B cell (primary cell): ENCODE measurements at regions not wholly inside any gene's neighbourhood (a gene's known extent, or its start where the extent isn't known, plus 50 kb on each side); places are given as distances from the start of the nearest gene placed in this dataset.

Source experiments
- ATAC-seq: fragments of 200-7000 bp; cut with Tn5 transposase; one replicate; pipeline ENCODE4 v1.10.0; 2021; ENCODE audit warnings: low read depth, mild to moderate bottlenecking, moderate number of reproducible peaks, moderate library complexity
- CTCF ChIA-PET: fragments of 350-600 bp; sonication (Branson Sonifier 250); formaldehyde crosslinking; loops from one replicate; lab custom pipeline; 2021; ENCODE audit warnings: antibody characterized with exemption, inconsistent platforms; lab: Charles Lee
- POLR2A ChIA-PET: fragments of 350-600 bp; sonication (Branson Sonifier 250); formaldehyde crosslinking; loops from one replicate; lab custom pipeline; 2021; ENCODE audit warnings: antibody characterized with exemption; lab: Charles Lee
- DNase-seq: peaks from one replicate; pipeline ENCODE4 v3.0.0; 2013
- H2AFZ ChIP-seq: 2 replicates; pipeline ENCODE4 v1.6.1; 2012; ENCODE audit warnings: mild to moderate bottlenecking, low read depth, low read length; ENCODE audit not compliant: insufficient read depth, poor library complexity, severe bottlenecking
- H3K27ac ChIP-seq, 2 donors: 1 replicate in 1 of 2; 2 replicates in 1 of 2; pipeline ENCODE4 v1.5.1; 2012 to 2013; ENCODE audit warnings: low read length in 2 of 2, mild to moderate bottlenecking in 2 of 2, moderate library complexity in 1 of 2
- H3K27me3 ChIP-seq, 4 experiments: fragments of 200-600 bp in 1 of 4; sonication (generic) in 1 of 4; replicated peaks in 1 of 4; 1 replicate in 2 of 4; 2 replicates in 2 of 4; pipeline versions ENCODE4 v1.6.1 to v1.7.0; 2013 to 2016; ENCODE audit warnings: low read length in 3 of 4, mild to moderate bottlenecking in 2 of 4, mixed read lengths in 1 of 4, moderate library complexity in 1 of 4; ENCODE audit not compliant: insufficient read depth in 4 of 4, control insufficient read depth in 3 of 4; ENCODE audit errors: control extremely low read depth in 1 of 4
- H3K36me3 ChIP-seq, 2 experiments: replicated peaks in 1 of 2; 1 replicate in 1 of 2; 2 replicates in 1 of 2; pipeline versions ENCODE4 v1.6.1 to v1.7.1; 2013; ENCODE audit warnings: low read length in 1 of 2; ENCODE audit not compliant: insufficient read depth in 2 of 2, control insufficient read depth in 1 of 2; ENCODE audit errors: control extremely low read depth in 1 of 2, extremely low read depth in 1 of 2
- H3K4me1 ChIP-seq, 2 donors: fragments of 200-600 bp in 1 of 2; sonication (generic) in 1 of 2; 1 replicate in 1 of 2; 2 replicates in 1 of 2; pipeline versions ENCODE4 v1.5.1 to v1.6.1; 2013 to 2017; ENCODE audit warnings: low read length in 2 of 2; ENCODE audit not compliant: control insufficient read depth in 2 of 2, insufficient read depth in 2 of 2
- H3K4me2 ChIP-seq: replicated peaks from 2 replicates; pipeline ENCODE3; 2012; ENCODE audit warnings: mild to moderate bottlenecking, low read depth, low read length; ENCODE audit not compliant: poor library complexity, severe bottlenecking
- H3K4me3 ChIP-seq, 5 experiments: fragments of 200-600 bp in 1 of 5; sonication (generic) in 1 of 5; 1 replicate in 3 of 5; 2 replicates in 2 of 5; pipeline versions ENCODE4 v1.5.1 to v1.7.0; 2011 to 2016; ENCODE audit warnings: low read length in 4 of 5, mild to moderate bottlenecking in 4 of 5, low read depth in 2 of 5, control low read depth in 1 of 5, moderate library complexity in 1 of 5; ENCODE audit not compliant: insufficient read depth in 1 of 5; ENCODE audit errors: control extremely low read depth in 1 of 5, extremely low read depth in 1 of 5
- H3K79me2 ChIP-seq: fragments of 200-600 bp; sonication (generic); one replicate; pipeline ENCODE4 v1.6.0; 2016; ENCODE audit warnings: low read length; ENCODE audit not compliant: control insufficient read depth, insufficient read depth
- H3K9ac ChIP-seq: fragments of 200-600 bp; sonication (generic); 2 replicates; pipeline ENCODE4 v1.6.1; 2017; ENCODE audit warnings: mild to moderate bottlenecking, low read length, moderate library complexity
- H3K9me3 ChIP-seq, 3 donors: one replicate each; pipeline versions ENCODE4 v1.6.1 to v1.7.1; 2013; ENCODE audit warnings: low read length in 2 of 3; ENCODE audit not compliant: control insufficient read depth in 2 of 3, insufficient read depth in 1 of 3; ENCODE audit errors: control extremely low read depth in 1 of 3
- H4K20me1 ChIP-seq: 2 replicates; pipeline ENCODE4 v1.6.0; 2012; ENCODE audit warnings: mild to moderate bottlenecking, low read length; ENCODE audit not compliant: insufficient read depth, control insufficient read depth, poor library complexity, severe bottlenecking
- H3K27ac Mint-ChIP-seq: one replicate; pipeline ENCODE4 v1.8.0; 2021; ENCODE audit warnings: mixed read lengths
- H3K27me3 Mint-ChIP-seq: one replicate; pipeline ENCODE4 v1.8.0; 2021; ENCODE audit warnings: mixed read lengths
- H3K4me1 Mint-ChIP-seq: one replicate; pipeline ENCODE4 v1.8.0; 2021; ENCODE audit warnings: mixed read lengths
- H3K4me3 Mint-ChIP-seq: one replicate; pipeline ENCODE4 v1.8.0; 2021; ENCODE audit warnings: mixed read lengths
- H3K9me3 Mint-ChIP-seq: one replicate; pipeline ENCODE4 v1.8.0; 2022; ENCODE audit warnings: mixed read lengths; ENCODE audit not compliant: insufficient read depth
- CTCF ChIP-seq: fragments of 200-600 bp; IDR thresholded peaks from one replicate; pipeline ENCODE4 v1.8.0; 2022; ENCODE audit warnings: antibody characterized with exemption, mild to moderate bottlenecking
- EZH2 ChIP-seq: IDR thresholded peaks from 2 replicates; pipeline ENCODE4 v1.6.1; 2012; ENCODE audit warnings: borderline replicate concordance, low read depth, mild to moderate bottlenecking, moderate library complexity, low read length; ENCODE audit not compliant: insufficient read depth, poor library complexity, severe bottlenecking
- WGBS: methylation state at CpG from one replicate; pipeline ENCODE4 v1.1.5; 2013; ENCODE audit warnings: missing lambda C conversion rate; ENCODE audit not compliant: insufficient coverage; 5-methylcytosine and 5-hydroxymethylcytosine counted together
- intact Hi-C: fragments of 100-400 bp; cut with micrococcal nuclease; formaldehyde crosslinking; loops from one replicate; pipeline ENCODE4 v1.10.0; 2022

- H3K36me3 ChIP-seq: no peaks in the 10 kb centered on the region
- Mint-ChIP-seq H3K4me1 (no peaks in the 10 kb centered on the region), H3K27ac (no peak overlapping the region), H3K27me3 (no peaks in the 10 kb centered on the region), H3K4me3 (no peak overlapping the region), H3K9me3 (peaks cover 2% of the 10 kb centered on the region)
- no peak overlapping the region for H3K4me2 ChIP-seq
- intact Hi-C loops: no loop called here
- POLR2A ChIA-PET: no interaction called here
- no peaks in the 10 kb centered on the region for H4K20me1 ChIP-seq
- H3K27ac ChIP-seq: no peak overlapping the region
- no peaks in the 10 kb centered on the region for H3K79me2 ChIP-seq
- no peak for ATAC-seq
- H3K4me3 ChIP-seq: no peak overlapping the region
- H3K27me3 ChIP-seq: no peaks in the 10 kb centered on the region
- H3K4me1 ChIP-seq: no peaks in the 10 kb centered on the region
- no peak for DNase-seq
- CTCF ChIA-PET: no interaction called here
- no peaks in the 10 kb centered on the region for H3K9me3 ChIP-seq
- WGBS: no CpG with 5 or more reads among the region's 1 CpG
- TF ChIP-seq EZH2: no peak
- no peak for TF ChIP-seq CTCF
- H3K9ac ChIP-seq: no peak overlapping the region
- no peak overlapping the region for H2AFZ ChIP-seq
These were observed 646.6 kb downstream of the HACE1 start for GRCh38 chr6:104212977-104213668.

GRCh38 chr6:104207635-104208034 is 652.1 kb downstream of the HACE1 start:
- Histone ChIP-seq H3K9ac (no peak overlapping the region), H4K20me1 (no peaks in the 10 kb centered on the region), H3K4me2 (no peak overlapping the region), H2AFZ (no peak overlapping the region), H3K27ac (no peak overlapping the region), H3K4me1 (no peaks in the 10 kb centered on the region), H3K4me3 (no peak overlapping the region), H3K9me3 (no peaks in the 10 kb centered on the region), H3K36me3 (no peaks in the 10 kb centered on the region), H3K79me2 (no peaks in the 10 kb centered on the region), H3K27me3 (no peaks in the 10 kb centered on the region)
- Mint-ChIP-seq H3K9me3 (peaks cover 5% of the 10 kb centered on the region), H3K4me1 (no peaks in the 10 kb centered on the region), H3K27ac (no peak overlapping the region), H3K27me3 (no peaks in the 10 kb centered on the region), H3K4me3 (no peak overlapping the region)
- CTCF ChIA-PET: no interaction called here
- POLR2A ChIA-PET: no interaction called here
- ATAC-seq (no peak), DNase-seq (no peak)
- intact Hi-C loops: no loop called here
- TF ChIP-seq EZH2 (no peak), CTCF (no peak)
